NCI-H2227 (cell line): ENCODE measurements at regions not wholly inside any gene's neighbourhood (a gene's known extent, or its start where the extent isn't known, plus 50 kb on each side); places are given as distances from the start of the nearest gene placed in this dataset.

ENCODE experiments used
- DNase-seq: peaks from one replicate; lab custom pipeline; 2025; ENCODE audit not compliant: unreplicated experiment; lab: John Stamatoyannopoulos, UW

- DNase-seq = no peak
Measured at GRCh38 chr12:107488666-107489065, 196.9 kb upstream of the PWP1 start.

- DNase-seq = no peak
Measured at GRCh38 chr12:107490010-107490409, 195.6 kb upstream of the PWP1 start.

DNA sequence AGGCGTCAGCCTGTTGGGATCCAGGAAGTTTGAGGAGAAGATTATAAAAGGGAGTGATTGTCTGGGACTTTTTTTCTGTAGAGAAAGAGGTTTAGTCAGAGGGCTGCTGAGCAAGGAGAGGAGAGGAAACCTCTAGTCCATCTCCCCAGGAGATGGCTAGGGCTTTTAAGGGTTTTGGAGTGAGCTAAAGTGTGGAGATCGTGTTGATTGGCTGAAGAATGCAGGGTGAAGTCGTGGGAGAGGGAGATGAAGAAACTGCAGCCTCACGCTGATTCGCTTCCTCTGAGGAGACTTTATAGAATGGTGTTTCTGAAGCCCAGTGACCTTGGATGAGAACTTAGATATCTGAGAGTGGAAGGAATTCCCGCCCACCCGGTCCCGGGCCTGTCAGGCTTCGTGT is 193.7 kb upstream of the PWP1 start:
- no peak for DNase-seq

GRCh38 chr12:107492393-107493134 is 193.0 kb upstream of the PWP1 start:
- no peak for DNase-seq

GRCh38 chr12:107493135-107493494 is 192.5 kb upstream of the PWP1 start:
- no peak for DNase-seq

DNA sequence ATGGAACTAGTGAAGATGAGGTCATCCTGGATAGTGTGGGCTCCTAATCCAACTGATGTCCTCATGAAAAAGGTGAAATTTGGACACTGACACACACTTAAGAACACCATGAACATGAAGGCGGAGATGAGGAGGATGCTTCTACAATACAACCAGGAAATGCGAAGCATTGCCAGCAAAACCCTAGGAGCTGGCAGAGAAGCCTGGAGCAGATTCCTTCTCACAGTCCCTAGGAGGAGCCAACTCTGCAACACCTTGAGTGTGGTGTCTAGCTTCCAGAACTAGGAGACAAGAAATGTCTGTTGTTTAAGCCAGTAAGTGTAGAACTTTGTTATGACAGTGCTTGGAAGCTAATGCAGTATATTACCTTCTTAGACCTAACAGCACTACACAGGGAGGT is 191.9 kb upstream of the PWP1 start:
- no peak for DNase-seq

GRCh38 chr12:107494331-107494730 is 191.3 kb upstream of the PWP1 start:
- DNase-seq = no peak

DNA sequence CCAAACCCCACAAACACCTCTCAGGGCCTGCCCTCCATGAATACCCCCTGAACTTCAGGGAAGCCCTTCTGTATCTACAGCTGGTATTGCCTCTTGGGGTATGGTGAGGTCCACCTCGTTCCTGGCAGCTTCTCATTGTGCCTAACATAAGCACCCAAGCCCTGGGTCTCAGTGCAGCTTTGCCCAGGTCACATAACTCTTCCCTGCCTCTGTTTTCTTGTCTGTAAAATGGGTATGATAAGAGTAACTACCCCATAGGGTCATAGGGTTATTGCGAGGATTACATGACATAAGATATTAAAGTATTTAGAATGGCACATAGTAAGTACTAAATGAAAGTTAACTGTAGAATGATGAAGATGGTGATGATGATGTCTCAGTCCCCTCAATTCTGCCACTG is 190.0 kb upstream of the PWP1 start:
- no peak for DNase-seq

DNA sequence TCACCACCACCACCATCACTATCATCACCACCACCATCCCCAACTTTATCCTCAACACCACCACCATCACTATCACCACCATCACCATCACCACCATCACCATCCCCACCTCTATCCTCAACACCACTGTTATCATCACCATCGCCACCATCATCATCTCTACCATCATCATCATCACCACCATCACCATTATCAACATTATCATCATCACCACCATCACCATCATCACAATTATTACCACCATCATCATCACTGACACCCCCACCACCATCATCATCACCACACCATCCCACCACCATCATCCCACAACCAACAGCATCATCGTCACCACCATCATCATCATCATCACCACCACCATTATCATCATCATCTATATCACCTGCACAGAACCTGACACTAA is 188.4 kb upstream of the PWP1 start:
- DNase-seq = no peak

DNA sequence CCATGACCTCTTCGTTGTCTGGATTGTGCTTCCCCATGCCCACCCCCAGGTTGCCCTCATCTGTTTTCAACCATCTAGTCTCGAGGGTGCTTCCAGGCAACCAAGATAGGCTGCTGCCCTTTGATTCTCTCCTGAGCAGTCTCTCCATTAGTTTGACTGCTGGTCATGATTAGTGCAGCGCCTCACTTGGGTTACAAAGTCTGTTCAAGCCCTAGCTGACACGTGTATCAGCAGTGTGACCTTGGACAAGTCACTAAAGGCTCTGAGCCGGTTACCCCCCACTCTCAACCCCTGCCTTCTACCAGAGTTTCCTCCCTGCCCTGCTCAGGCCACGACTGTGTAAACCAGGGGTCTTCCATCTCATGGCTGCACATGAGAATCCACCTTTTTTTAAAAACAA is 185.3 kb upstream of the PWP1 start:
- DNase-seq = no peak

DNA sequence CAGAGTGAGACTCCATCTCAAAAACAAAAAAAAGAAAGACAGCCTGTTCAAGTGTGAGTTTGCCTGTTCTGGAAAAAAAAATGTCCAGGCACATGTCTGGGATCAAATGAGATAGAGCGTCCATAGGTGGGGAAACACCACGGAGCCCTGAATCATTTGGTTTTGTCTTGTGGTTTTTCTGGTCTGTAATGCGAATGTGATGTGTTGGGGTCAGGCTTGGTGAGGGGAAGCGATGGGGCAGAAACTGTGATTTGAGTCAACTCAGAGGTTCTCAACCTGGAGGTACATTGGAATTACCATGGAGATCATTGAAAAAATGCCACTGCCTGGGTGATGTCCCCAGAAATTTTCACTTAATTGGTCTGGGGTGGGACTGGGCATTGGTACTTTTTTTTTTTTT is 183.9 kb upstream of the PWP1 start:
- DNase-seq = no peak

DNA sequence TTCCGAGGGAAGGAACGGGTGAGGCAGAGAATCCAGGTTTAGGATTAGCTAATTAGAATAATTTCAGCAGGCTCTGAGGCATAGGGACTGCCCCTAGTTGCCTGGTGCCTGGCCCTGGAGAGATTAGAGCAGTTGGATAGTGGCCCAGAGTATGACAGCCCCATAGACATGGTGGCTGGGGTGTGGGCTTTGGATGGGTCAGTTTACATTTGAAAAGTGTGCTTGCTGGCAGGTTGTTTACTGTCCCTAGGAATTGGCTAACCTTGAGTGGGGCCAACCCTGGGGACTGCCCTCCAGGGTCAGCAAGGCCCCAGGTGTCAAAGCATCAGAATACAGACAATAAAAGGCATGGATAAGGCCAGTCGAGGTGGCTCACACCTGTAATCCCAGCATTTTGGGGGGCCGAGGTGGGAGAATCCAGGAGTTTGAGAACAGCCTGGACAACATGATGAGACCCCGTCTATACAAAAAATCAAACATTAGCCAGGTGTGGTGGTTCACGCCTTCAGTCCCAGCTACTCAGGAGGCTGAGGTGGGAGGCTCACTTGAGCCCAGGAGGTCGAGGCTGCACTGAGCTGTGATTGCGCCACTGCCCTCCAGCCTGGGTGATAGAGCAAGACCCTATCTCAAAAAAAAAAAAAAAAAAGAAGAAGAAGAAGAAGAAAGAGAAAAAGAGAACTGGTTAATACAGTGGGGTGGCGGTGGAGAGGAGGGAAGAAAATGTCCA is 182.3 kb upstream of the PWP1 start:
- DNase-seq = no peak

DNA sequence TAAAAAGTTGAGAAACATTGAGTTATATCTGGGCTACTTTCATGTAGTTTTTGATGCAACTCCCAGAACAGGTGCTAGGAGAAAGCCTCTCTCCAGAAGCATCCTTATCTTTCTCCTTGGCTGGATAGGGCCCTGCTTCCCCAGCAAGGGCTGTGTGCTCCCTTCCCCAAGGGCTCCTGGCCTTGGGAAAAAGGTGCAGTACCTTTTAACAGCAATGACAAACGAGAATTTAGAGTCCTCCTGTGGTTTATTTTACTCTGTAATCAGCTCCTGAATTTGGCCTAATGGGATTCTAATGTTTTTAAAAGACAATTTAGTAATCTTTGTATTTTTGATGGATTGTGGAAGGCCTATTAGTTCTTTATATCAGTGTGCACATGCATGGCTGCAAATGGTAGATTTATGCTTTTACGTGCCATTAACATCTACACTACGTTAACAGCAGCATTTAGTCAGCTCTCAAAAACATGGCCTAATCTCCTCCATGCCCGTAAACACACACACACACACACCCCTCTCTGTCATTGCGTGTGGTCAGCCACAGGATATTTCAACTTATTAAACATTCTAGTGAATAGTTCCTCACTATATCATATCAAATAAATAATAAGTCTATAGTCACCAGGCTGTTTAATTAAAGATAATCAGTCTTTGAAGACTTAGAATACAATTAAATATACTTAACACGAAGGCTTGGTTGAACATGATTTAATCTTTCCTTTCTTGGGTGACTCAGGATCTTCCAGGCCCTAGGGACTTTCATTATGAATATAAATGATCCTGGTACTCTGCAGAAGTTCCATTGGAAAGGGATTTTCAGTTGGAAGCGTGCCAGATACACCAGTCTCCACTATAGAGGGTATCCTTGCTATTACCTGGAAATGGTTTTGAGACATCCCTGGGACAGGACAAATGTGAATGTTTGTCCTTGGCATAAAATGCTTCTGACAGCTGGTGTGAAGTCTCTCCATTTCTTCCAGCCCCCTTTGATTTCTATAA is 181.4 kb upstream of the PWP1 start:
- no peak for DNase-seq

GRCh38 chr12:107509421-107509820 is 176.2 kb upstream of the PWP1 start:
- no peak for DNase-seq

- DNase-seq = no peak
Measured at GRCh38 chr12:107510211-107510610, 175.4 kb upstream of the PWP1 start.

DNA sequence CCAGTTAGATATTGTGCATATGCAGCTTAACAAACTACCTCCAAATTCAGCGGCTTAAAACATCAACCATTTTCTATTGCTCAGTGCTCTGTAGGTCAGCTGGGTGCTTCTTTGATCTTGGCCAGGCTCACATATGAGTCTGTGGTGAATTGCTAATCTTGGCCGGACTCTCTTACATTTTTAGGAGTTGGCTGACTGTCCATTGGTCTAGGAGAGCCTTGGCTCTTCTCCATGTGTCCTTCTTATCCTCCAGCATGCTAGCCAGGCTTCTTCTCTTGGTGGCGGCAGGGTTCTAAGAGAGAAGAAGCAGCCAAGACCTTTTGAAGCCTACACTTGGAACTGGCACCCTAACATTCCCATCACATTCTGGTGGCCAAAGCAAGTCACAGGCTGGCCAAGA is 174.3 kb upstream of the PWP1 start:
- no peak for DNase-seq

DNA sequence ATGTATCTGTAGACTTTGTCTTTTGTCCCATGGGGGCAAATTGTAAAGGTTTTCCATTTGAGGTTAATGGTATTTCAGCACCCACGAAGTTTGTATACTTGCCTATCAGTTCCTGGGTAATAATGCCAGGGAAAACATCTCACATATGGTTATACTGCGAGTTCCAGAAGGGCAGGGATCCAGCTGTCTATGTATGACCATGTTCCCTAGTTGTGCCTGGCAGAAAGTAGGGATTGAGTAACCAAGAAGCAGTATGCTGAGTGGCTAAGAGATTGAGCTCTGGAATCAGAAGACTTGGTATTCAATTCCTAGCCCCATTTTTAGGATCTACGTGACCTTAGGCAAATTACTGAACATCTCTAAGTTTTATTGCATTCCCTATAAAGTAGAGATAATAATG is 173.2 kb upstream of the PWP1 start:
- no peak for DNase-seq

DNA sequence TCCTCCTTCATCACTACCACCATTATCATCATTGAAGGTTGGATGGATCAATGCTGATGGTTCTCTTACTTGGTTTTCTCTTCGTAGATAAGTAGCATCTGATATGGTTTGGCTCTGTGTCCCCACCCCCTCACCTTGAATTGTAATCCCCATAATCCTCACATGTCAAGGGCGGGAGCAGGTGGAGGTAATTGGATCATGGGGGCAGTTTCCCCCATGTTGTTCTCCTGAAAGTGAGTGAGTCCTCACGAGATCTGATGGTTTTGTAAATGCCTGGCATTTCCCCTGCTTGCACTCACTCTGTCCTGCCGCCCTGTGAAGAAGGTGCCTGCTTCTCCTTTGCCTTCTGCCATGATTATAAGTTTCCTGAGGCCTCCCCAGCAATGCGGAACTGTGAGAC is 172.4 kb upstream of the PWP1 start:
- DNase-seq = no peak

DNA sequence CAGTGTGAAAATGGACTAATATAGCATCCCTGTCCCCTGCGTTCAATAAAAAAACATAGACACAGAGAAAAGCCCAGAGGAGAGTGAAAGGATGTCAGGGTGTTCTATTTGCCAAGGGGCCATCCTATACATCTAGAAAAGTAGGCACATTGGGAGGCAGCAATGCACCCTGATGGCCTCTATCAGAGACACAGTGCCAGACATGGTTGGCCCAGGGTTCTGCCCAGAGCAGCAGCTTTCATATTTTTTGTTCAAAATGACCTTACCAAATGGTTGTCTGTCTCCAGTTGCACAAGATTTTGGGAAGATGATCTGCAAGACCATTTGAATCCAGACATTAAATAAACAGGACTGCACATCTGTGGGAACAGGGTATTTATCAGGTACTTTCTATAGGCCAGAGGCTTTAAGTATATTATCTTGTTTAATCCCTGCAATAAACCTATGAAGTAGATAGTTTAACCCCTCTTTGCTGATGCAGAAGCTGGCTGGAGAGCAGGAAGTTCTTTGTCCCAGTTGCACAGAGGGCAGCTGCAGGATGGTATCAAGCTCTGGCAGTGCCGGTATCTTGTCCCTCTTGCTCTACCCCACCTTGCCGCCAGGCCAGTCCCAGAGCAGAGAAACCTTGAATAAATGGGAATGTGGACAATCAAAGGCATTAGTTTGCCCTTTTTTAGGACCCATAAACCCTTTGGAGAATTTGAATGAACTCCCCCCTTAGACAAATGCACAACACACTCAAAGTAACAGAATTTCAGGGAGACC is 171.8 kb upstream of the PWP1 start:
- DNase-seq = no peak

DNA sequence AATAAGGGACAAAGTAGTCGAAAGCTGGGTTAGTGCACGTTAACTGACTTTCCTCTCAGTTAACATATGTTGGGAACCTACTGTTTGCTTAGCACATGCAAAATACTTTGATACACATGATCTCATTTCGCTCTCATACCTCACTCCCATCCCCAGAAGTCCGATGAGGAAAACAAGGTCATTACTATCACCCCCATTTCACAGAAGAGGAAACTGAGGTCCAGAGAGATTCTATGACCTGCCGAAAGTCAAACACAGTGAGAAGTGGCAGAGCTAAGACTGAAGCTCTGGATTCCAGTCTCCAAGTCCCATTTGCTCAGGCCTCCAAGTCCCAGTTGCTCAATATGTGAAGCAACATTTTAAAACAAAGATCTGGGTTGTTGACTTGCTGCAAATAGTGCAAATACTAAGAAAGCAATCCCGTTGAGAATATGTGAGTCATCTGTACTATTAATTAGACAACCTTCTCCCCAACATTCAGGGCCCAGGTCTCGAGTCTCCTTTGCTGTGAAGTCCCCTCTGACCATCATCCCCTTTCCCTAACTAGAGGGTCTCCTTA is 170.6 kb upstream of the PWP1 start:
- DNase-seq = no peak
